ENCODE measurements at regions not wholly inside any gene's neighbourhood (a gene's known extent, or its start where the extent isn't known, plus 50 kb on each side); places are given as distances from the start of the nearest gene placed in this dataset.
A peak's percentile ranks its signal among the peaks of the same experiment; 100 is the strongest.

DNA sequence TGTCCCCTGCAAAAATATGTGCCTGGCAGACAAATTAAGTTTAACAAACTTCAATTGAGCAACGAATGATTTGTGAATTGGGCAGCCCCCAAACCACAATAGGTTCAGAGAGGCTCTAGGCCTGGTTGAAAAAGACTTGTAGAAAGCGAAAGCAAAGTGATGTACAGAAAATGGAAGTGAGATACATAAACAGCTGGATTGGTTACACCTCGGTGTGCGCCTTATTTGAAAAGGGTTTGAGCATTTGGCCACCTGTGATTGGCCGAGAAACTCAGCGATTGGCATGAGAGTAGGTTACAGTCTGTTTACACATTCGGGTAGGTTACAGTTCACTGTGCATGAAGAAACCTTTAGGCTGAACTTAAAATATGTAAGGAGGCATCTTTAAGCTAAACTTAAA is 136.9 kb downstream of the CD83 start:
- no peak overlapping the region for H3K27ac ChIP-seq (ENCODE audit: insufficient read depth, low read length)
- H3K4me2 ChIP-seq (ENCODE audit: extremely low read depth, insufficient read depth, low read length) = no peak overlapping the region
- no peaks in the 10 kb centered on the region for H4K20me1 ChIP-seq (ENCODE audit: control insufficient read depth, extremely low read depth, insufficient read depth, low read length)
- no peaks in the 10 kb centered on the region for H3K36me3 ChIP-seq (ENCODE audit: control insufficient read depth, insufficient read depth, low read length)
- no peak overlapping the region for H2AFZ ChIP-seq (ENCODE audit: low read length)
- no peak for DNase-seq (ENCODE audit: low read depth in 2 of 2)
- no peak overlapping the region for H3K4me3 ChIP-seq (replicated peaks in 1 of 4; ENCODE audit: control extremely low read depth in 1 of 4, insufficient read depth in 1 of 4, low read depth in 3 of 4, low read length in 4 of 4)
- no peaks in the 10 kb centered on the region for H3K9me3 ChIP-seq (ENCODE audit: control insufficient read depth, insufficient read depth, low read depth, low read length)
- H3K27me3 ChIP-seq (ENCODE audit: control insufficient read depth, insufficient read depth, low read length) = no peaks in the 10 kb centered on the region
- H3K4me1 ChIP-seq (ENCODE audit: control insufficient read depth, extremely low read depth, insufficient read depth, low read length) = no peaks in the 10 kb centered on the region
- TF ChIP-seq EZH2 (IDR thresholded peaks at IDR 0.05; ENCODE audit: low read length, missing control alignments) = no peak
- TF ChIP-seq CTCF (conservative IDR thresholded peaks at IDR 0.05 in 1 of 2, IDR thresholded peaks at IDR 0.05 in 1 of 2; ENCODE audit: low read depth in 1 of 2, low read length in 2 of 2) = no peak
- no peaks in the 10 kb centered on the region for H3K79me2 ChIP-seq (ENCODE audit: control insufficient read depth, insufficient read depth, low read length)
- H3K9ac ChIP-seq (ENCODE audit: insufficient read depth, low read length) = no peak overlapping the region

- Histone ChIP-seq H3K9me3 (ENCODE audit: control insufficient read depth, insufficient read depth, low read depth, low read length) (no peaks in the 10 kb centered on the region), H2AFZ (ENCODE audit: low read length) (no peak overlapping the region), H3K4me3 (replicated peaks in 1 of 4; ENCODE audit: control extremely low read depth in 1 of 4, insufficient read depth in 1 of 4, low read depth in 3 of 4, low read length in 4 of 4) (no peak overlapping the region), H3K9ac (ENCODE audit: insufficient read depth, low read length) (no peak overlapping the region), H3K36me3 (ENCODE audit: control insufficient read depth, insufficient read depth, low read length) (no peaks in the 10 kb centered on the region), H3K27ac (ENCODE audit: insufficient read depth, low read length) (no peak overlapping the region), H3K4me1 (ENCODE audit: control insufficient read depth, extremely low read depth, insufficient read depth, low read length) (no peaks in the 10 kb centered on the region), H4K20me1 (ENCODE audit: control insufficient read depth, extremely low read depth, insufficient read depth, low read length) (no peaks in the 10 kb centered on the region), H3K79me2 (ENCODE audit: control insufficient read depth, insufficient read depth, low read length) (no peaks in the 10 kb centered on the region), H3K4me2 (ENCODE audit: extremely low read depth, insufficient read depth, low read length) (no peak overlapping the region), H3K27me3 (ENCODE audit: control insufficient read depth, insufficient read depth, low read length) (no peaks in the 10 kb centered on the region)
- TF ChIP-seq CTCF (conservative IDR thresholded peaks at IDR 0.05 in 1 of 2, IDR thresholded peaks at IDR 0.05 in 1 of 2; ENCODE audit: low read depth in 1 of 2, low read length in 2 of 2) (no peak), EZH2 (IDR thresholded peaks at IDR 0.05; ENCODE audit: low read length, missing control alignments) (no peak)
- no peak for DNase-seq (ENCODE audit: low read depth in 2 of 2)
These were observed 138.3 kb downstream of the CD83 start for GRCh38 chr6:14255916-14256315.

GRCh38 chr6:14258117-14258516 is 140.5 kb downstream of the CD83 start:
- H4K20me1 ChIP-seq (ENCODE audit: control insufficient read depth, extremely low read depth, insufficient read depth, low read length) = no peaks in the 10 kb centered on the region
- no peaks in the 10 kb centered on the region for H3K36me3 ChIP-seq (ENCODE audit: control insufficient read depth, insufficient read depth, low read length)
- no peaks in the 10 kb centered on the region for H3K9me3 ChIP-seq (ENCODE audit: control insufficient read depth, insufficient read depth, low read depth, low read length)
- no peak overlapping the region for H3K27ac ChIP-seq (ENCODE audit: insufficient read depth, low read length)
- H3K4me2 ChIP-seq (ENCODE audit: extremely low read depth, insufficient read depth, low read length) = no peak overlapping the region
- H3K9ac ChIP-seq (ENCODE audit: insufficient read depth, low read length) = no peak overlapping the region
- no peaks in the 10 kb centered on the region for H3K27me3 ChIP-seq (ENCODE audit: control insufficient read depth, insufficient read depth, low read length)
- DNase-seq (ENCODE audit: low read depth in 2 of 2) = peak in 1 of 2 donors; percentile 35
- H2AFZ ChIP-seq (ENCODE audit: low read length) = no peak overlapping the region
- no peaks in the 10 kb centered on the region for H3K4me1 ChIP-seq (ENCODE audit: control insufficient read depth, extremely low read depth, insufficient read depth, low read length)
- no peaks in the 10 kb centered on the region for H3K79me2 ChIP-seq (ENCODE audit: control insufficient read depth, insufficient read depth, low read length)
- H3K4me3 ChIP-seq (replicated peaks in 1 of 4; ENCODE audit: control extremely low read depth in 1 of 4, insufficient read depth in 1 of 4, low read depth in 3 of 4, low read length in 4 of 4) = no peak overlapping the region
- TF ChIP-seq EZH2 (IDR thresholded peaks at IDR 0.05; ENCODE audit: low read length, missing control alignments) = no peak
- no peak for TF ChIP-seq CTCF (conservative IDR thresholded peaks at IDR 0.05 in 1 of 2, IDR thresholded peaks at IDR 0.05 in 1 of 2; ENCODE audit: low read depth in 1 of 2, low read length in 2 of 2)
